Neural crest cell (in vitro differentiated cells): ENCODE measurements at regions not wholly inside any gene's neighbourhood (a gene's known extent, or its start where the extent isn't known, plus 50 kb on each side); places are given as distances from the start of the nearest gene placed in this dataset.

Experiments used
- DNase-seq: peaks from one replicate; pipeline ENCODE4 v3.0.0; 2021; ENCODE audit warnings: low read depth, mixed read lengths, low spot score
- H3K27ac Mint-ChIP-seq: one replicate; pipeline ENCODE4 v1.8.0; 2021; ENCODE audit warnings: mild to moderate bottlenecking, mixed read lengths; ENCODE audit not compliant: unreplicated experiment
- H3K27me3 Mint-ChIP-seq: 2 replicates; pipeline ENCODE4 v1.8.0; 2021; ENCODE audit warnings: low read depth, mild to moderate bottlenecking, mixed read lengths
- H3K36me3 Mint-ChIP-seq: 2 replicates; pipeline ENCODE4 v1.8.0; 2021; ENCODE audit warnings: low read depth, mild to moderate bottlenecking, mixed read lengths
- H3K4me1 Mint-ChIP-seq: 2 replicates; pipeline ENCODE4 v1.8.0; 2021; ENCODE audit warnings: mixed read lengths
- H3K4me3 Mint-ChIP-seq: one replicate; pipeline ENCODE4 v1.8.0; 2021; ENCODE audit warnings: mild to moderate bottlenecking, mixed read lengths
- H3K9me3 Mint-ChIP-seq: 2 replicates; pipeline ENCODE4 v1.8.0; 2021; ENCODE audit warnings: mixed read lengths
- TF ChIP-seq, protein P1 (sequence below): fragments of 200-600 bp; sonication (generic); conservative IDR thresholded peaks from 2 replicates; pipeline ENCODE4 v1.5.0; 2021; ENCODE audit warnings: antibody characterized with exemption, mild to moderate bottlenecking

DNA sequence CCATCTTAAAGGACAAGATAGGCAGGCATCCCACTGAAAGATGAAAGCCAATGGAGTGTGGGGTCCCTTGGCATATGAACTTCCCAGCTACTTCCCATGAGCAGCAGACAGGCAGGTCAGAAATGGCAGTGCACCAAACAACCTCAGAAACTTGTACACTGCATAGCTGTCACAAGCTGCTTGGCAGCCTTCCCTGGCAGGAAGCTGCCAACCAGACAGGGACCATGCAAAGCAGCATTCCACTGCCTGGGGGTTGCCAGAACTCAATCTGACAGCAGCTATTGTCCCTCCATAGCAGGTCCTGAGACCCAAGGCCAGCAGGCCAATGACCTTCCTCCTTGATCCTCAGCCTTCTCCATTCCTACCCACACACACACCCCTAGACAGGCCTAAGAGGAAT is 139.5 kb downstream of the PLCE1 start:
- Mint-ChIP-seq H3K4me1 (no peaks in the 10 kb centered on the region), H3K27me3 (no peaks in the 10 kb centered on the region), H3K36me3 (peaks cover 3% of the 10 kb centered on the region), H3K27ac (no peak overlapping the region), H3K4me3 (no peak overlapping the region), H3K9me3 (peaks cover 3% of the 10 kb centered on the region)
- TF ChIP-seq, protein P1, sequence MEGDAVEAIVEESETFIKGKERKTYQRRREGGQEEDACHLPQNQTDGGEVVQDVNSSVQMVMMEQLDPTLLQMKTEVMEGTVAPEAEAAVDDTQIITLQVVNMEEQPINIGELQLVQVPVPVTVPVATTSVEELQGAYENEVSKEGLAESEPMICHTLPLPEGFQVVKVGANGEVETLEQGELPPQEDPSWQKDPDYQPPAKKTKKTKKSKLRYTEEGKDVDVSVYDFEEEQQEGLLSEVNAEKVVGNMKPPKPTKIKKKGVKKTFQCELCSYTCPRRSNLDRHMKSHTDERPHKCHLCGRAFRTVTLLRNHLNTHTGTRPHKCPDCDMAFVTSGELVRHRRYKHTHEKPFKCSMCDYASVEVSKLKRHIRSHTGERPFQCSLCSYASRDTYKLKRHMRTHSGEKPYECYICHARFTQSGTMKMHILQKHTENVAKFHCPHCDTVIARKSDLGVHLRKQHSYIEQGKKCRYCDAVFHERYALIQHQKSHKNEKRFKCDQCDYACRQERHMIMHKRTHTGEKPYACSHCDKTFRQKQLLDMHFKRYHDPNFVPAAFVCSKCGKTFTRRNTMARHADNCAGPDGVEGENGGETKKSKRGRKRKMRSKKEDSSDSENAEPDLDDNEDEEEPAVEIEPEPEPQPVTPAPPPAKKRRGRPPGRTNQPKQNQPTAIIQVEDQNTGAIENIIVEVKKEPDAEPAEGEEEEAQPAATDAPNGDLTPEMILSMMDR, result no peak
- DNase-seq, result no peak

DNA sequence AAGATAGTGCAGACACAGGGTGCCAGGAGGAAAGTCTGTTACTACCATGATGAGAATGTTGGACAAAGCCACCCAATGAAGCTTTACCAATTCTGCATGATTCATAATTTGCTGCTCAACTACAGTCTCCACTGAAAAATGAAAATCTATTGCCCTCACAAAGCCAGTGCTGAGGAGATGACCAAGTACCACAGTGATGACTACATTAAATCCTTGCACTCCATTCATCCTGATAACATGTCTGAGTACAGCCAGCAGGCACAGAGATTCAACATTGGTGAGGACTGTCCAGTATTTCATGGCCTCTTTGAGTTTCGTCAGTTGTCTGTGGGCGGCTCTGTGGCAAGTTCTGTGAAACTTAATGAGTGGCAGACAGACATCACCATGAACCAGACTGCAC is 144.0 kb downstream of the PLCE1 start:
- no peaks in the 10 kb centered on the region for H3K9me3 Mint-ChIP-seq
- H3K4me1 Mint-ChIP-seq, result no peaks in the 10 kb centered on the region
- H3K4me3 Mint-ChIP-seq, result no peak overlapping the region
- TF ChIP-seq, protein P1, result no peak
- no peak overlapping the region for H3K27ac Mint-ChIP-seq
- no peaks in the 10 kb centered on the region for H3K27me3 Mint-ChIP-seq
- DNase-seq, result no peak
- H3K36me3 Mint-ChIP-seq, result peaks cover 2% of the 10 kb centered on the region

DNA sequence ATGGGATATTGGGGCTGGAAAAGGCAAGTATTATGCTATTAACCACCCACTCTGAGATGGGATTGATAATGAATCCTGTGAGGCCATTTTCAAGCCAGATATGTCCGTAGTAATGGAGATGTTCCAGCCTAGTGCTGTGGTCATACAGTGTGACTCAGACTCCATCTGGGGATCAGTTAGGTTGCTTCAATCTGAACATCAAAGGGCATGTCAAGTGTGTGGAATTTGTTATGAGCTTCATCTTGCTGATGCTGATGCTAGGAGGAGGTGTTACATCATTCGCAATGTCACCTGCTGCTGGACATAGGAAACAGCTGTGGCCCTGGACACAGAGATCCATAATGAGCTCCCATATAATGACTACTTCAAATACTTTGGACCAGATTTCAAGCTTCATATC is 144.7 kb downstream of the PLCE1 start:
- Mint-ChIP-seq H3K27me3 (no peaks in the 10 kb centered on the region), H3K9me3 (no peaks in the 10 kb centered on the region), H3K36me3 (peaks cover 2% of the 10 kb centered on the region)

GRCh38 chr10:94143261-94143660 is 149.5 kb downstream of the PLCE1 start:
- H3K9me3 Mint-ChIP-seq, result peaks cover 5% of the 10 kb centered on the region

More for the DNA sequence above, 144.7 kb downstream of the PLCE1 start:
- Mint-ChIP-seq H3K4me3 (no peak overlapping the region), H3K4me1 (no peaks in the 10 kb centered on the region), H3K27ac (no peak overlapping the region)
- TF ChIP-seq, protein P1, result no peak
- DNase-seq, result no peak

GRCh38 chr10:94146313-94146712 is 152.6 kb downstream of the PLCE1 start:
- no peak for DNase-seq
- no peaks in the 10 kb centered on the region for H3K4me1 Mint-ChIP-seq
- H3K36me3 Mint-ChIP-seq, result peaks cover 10% of the 10 kb centered on the region
- TF ChIP-seq, protein P1, result no peak
- H3K9me3 Mint-ChIP-seq, result peaks cover 5% of the 10 kb centered on the region
- no peaks in the 10 kb centered on the region for H3K27me3 Mint-ChIP-seq
- H3K4me3 Mint-ChIP-seq, result no peak overlapping the region
- H3K27ac Mint-ChIP-seq, result no peak overlapping the region

More at GRCh38 chr10:94143261-94143660, 149.5 kb downstream of the PLCE1 start:
- H3K4me1 Mint-ChIP-seq, result no peaks in the 10 kb centered on the region
- no peak for DNase-seq
- H3K27ac Mint-ChIP-seq, result no peak overlapping the region
- H3K27me3 Mint-ChIP-seq, result no peaks in the 10 kb centered on the region
- peaks cover 10% of the 10 kb centered on the region for H3K36me3 Mint-ChIP-seq
- TF ChIP-seq, protein P1, result no peak
- no peak overlapping the region for H3K4me3 Mint-ChIP-seq

GRCh38 chr10:94146746-94147145 is 153.0 kb downstream of the PLCE1 start:
- peaks cover 10% of the 10 kb centered on the region for H3K36me3 Mint-ChIP-seq
- DNase-seq, result no peak
- H3K4me1 Mint-ChIP-seq, result no peaks in the 10 kb centered on the region
- no peak overlapping the region for H3K4me3 Mint-ChIP-seq
- H3K27ac Mint-ChIP-seq, result no peak overlapping the region
- H3K27me3 Mint-ChIP-seq, result no peaks in the 10 kb centered on the region
- peaks cover 5% of the 10 kb centered on the region for H3K9me3 Mint-ChIP-seq
- TF ChIP-seq, protein P1, result no peak
